ENCODE measurements at regions not wholly inside any gene's neighbourhood (a gene's known extent, or its start where the extent isn't known, plus 50 kb on each side); places are given as distances from the start of the nearest gene placed in this dataset.

DNA sequence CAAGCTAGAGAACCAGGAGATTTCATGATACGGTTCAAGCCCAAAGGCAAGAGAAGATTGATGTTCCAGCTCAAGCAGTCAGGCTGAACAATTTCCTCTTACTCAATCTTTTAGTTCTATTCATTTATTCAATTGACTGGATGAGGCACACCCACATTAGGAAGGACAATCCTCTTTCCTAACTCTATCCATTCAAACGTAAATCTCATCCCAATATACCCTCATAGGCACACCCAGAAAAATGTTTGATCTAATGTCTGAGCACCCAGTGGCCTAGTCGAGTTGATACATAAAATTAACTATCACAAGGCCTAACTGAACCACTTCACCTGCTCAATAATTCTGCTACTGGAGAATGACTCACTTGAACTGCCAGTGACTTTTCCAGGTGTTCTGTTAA, 180.7 kb downstream of the RAD51AP2 start:
- no peak for DNase-seq (ENCODE audit: low read depth)
- H3K4me3 ChIP-seq (ENCODE audit: low read depth, low read length) = no peak overlapping the region
- TF ChIP-seq, protein P1, sequence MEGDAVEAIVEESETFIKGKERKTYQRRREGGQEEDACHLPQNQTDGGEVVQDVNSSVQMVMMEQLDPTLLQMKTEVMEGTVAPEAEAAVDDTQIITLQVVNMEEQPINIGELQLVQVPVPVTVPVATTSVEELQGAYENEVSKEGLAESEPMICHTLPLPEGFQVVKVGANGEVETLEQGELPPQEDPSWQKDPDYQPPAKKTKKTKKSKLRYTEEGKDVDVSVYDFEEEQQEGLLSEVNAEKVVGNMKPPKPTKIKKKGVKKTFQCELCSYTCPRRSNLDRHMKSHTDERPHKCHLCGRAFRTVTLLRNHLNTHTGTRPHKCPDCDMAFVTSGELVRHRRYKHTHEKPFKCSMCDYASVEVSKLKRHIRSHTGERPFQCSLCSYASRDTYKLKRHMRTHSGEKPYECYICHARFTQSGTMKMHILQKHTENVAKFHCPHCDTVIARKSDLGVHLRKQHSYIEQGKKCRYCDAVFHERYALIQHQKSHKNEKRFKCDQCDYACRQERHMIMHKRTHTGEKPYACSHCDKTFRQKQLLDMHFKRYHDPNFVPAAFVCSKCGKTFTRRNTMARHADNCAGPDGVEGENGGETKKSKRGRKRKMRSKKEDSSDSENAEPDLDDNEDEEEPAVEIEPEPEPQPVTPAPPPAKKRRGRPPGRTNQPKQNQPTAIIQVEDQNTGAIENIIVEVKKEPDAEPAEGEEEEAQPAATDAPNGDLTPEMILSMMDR (conservative IDR thresholded peaks at IDR 0.05; ENCODE audit: low read depth, low read length) = no peak

DNA sequence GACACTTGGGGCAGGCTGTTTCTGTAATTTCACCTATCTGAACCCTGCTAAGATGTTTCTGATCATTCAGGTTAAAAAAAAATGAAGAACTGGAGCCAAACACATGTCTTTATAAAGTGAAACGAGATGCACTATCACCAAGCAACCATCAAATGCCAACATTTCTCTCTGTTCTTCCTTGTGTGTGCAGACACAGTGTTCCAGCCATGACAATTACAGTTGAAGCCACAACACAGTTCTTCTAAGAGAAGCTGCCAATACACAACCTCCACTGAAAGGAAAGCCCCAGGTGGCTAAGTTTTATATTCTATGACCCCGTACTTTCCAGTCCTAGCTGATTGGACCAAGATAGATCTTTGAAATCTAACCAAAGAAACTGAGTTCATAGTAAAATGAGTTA, 181.8 kb downstream of the RAD51AP2 start:
- H3K4me3 ChIP-seq (ENCODE audit: low read depth, low read length) = no peak overlapping the region
- TF ChIP-seq, protein P1 (conservative IDR thresholded peaks at IDR 0.05; ENCODE audit: low read depth, low read length) = no peak
- DNase-seq (ENCODE audit: low read depth) = no peak

DNA sequence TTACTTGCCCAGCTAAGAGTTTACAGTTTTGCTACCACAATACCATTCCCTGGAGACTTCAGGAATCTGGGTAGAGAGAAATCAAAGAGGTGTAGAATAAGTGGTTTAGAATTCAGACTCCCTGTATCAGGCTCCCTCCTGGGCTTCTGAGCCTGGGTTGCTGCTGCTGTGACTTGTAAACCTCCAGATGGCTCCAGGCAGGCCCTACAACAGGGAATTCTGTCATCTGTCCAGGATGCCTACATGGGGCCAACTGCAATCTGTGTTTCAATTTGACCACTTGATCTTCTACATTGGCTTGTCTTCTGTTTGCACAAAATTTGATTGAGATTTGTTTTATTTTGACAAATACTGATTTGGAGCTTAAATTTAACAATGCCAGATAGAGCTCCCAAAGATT, 183.9 kb downstream of the RAD51AP2 start:
- TF ChIP-seq, protein P1 (conservative IDR thresholded peaks at IDR 0.05; ENCODE audit: low read depth, low read length) = no peak
- DNase-seq (ENCODE audit: low read depth) = no peak
- H3K4me3 ChIP-seq (ENCODE audit: low read depth, low read length) = no peak overlapping the region

DNA sequence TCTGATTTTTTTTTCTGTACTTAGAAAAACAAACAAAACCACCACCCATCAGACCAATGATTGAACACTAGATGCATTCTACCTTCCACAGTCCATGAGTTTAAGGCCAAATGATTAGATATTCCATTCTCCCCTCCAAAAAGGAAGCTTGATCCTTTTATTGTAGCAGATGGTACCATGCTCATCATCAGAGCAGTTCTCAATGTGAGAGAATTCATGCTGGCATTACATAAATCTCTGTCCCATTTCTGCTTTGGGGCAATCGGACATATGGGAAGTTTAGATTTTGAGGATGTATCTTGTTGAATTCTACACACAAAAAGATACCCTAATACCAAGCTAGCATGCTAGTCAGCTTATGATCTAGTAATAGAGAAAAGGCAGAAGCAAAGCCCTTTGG, 186.6 kb downstream of the RAD51AP2 start:
- DNase-seq (ENCODE audit: low read depth) = no peak
- TF ChIP-seq, protein P1 (conservative IDR thresholded peaks at IDR 0.05; ENCODE audit: low read depth, low read length) = no peak
- no peak overlapping the region for H3K4me3 ChIP-seq (ENCODE audit: low read depth, low read length)

DNA sequence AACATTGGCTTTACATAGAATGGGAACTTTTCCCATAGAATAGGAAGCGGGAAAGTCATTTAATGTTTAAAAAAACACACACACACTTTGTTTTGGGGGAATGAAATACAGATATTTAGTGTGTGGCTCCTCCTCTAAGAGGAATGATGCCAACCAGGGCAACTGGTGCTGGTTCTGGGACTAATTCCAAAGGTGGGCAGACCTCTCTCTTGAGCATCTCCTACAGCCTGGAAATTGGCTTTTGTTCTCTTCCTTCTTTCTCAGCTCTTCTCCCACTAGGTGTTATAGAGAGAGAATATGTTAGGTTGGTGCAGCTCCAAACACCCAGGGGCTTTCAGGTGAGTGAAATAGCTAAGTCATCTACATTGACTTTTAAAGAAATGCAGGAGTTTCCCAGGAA, 190.1 kb downstream of the RAD51AP2 start:
- no peak overlapping the region for H3K4me3 ChIP-seq (ENCODE audit: low read depth, low read length)
- no peak for DNase-seq (ENCODE audit: low read depth)
- TF ChIP-seq, protein P1 (conservative IDR thresholded peaks at IDR 0.05; ENCODE audit: low read depth, low read length) = no peak

DNA sequence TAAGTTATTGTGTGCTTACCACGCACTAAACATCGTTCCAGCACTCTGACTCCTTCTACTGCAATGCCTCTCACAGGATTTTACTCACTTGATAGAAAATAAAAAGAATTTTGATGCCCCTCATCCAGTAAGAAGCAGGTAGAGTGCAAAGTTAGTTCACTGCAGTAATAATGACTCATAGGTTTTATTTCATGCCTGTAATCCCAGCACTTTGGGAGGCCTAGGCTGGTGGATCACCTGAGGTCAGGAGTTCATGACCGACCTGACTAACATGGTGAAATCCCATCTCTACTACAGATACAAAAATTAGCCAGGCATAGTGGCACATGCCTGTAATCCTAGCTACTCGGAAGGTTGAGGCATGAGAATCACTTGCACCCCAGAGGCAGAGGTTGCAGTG, 190.6 kb downstream of the RAD51AP2 start:
- TF ChIP-seq, protein P1 (conservative IDR thresholded peaks at IDR 0.05; ENCODE audit: low read depth, low read length) = no peak
- DNase-seq (ENCODE audit: low read depth) = no peak
- H3K4me3 ChIP-seq (ENCODE audit: low read depth, low read length) = no peak overlapping the region

DNA sequence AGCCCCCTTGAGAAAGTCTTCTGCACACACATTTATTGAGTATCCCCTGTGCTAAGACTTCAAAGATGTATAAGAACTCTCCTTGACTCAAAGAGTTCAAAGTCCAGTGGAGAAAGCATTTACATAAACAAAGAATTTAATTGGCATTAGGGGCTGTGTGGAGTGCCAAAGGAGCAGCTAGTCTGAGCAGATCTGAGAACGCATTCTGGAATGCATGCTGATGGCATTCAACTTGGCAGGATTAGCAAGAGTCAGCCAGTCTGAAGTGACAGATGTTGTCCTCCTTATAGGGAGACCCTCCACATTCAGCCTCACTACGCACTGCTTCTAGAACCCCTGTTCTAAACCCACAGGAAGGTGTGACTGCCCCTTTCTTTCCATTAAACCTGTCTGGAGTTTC, 191.5 kb downstream of the RAD51AP2 start:
- no peak overlapping the region for H3K4me3 ChIP-seq (ENCODE audit: low read depth, low read length)
- TF ChIP-seq, protein P1 (conservative IDR thresholded peaks at IDR 0.05; ENCODE audit: low read depth, low read length) = no peak
- DNase-seq (ENCODE audit: low read depth) = no peak
